ENCODE measurements at regions not wholly inside any gene's neighbourhood (a gene's known extent, or its start where the extent isn't known, plus 50 kb on each side); places are given as distances from the start of the nearest gene placed in this dataset.
"Not testable (repeated sequence)": the region's sequence is repeated elsewhere in the genome, so short reads cannot be mapped to it uniquely, and the experiment has no call there.

DNA sequence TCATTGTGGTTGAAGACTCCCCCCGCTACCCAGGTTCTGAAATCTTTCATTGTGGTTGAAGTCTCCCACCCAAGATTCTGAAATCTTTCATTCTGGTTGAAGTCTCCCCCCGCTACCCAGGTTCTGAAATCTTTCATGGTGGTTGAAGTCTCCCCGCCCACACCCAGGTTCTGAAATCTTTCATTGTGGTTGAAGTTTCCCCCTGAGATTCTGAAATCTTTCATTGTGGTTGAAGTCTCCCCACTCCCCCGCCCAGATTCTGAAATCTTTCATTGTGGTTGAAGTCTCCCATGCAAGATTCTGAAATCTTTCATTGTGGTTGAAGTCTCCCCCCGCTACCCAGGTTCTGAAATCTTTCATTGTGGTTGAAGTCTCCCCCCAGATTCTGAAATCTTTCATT lies 916.0 kb downstream of the BRD1 start:
- DNase-seq (ENCODE audit: low read depth), result not testable (repeated sequence)

DNA sequence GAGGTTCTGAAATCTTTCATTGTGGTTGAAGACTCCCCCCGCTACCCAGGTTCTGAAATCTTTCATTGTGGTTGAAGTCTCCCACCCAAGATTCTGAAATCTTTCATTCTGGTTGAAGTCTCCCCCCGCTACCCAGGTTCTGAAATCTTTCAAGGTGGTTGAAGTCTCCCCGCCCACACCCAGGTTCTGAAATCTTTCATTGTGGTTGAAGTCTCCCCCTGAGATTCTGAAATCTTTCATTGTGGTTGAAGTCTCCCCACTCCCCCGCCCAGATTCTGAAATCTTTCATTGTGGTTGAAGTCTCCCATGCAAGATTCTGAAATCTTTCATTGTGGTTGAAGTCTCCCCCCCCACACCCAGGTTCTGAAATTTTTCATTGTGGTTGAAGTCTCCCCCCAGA lies 916.6 kb downstream of the BRD1 start:
- not testable (repeated sequence) for DNase-seq (ENCODE audit: low read depth)

DNA sequence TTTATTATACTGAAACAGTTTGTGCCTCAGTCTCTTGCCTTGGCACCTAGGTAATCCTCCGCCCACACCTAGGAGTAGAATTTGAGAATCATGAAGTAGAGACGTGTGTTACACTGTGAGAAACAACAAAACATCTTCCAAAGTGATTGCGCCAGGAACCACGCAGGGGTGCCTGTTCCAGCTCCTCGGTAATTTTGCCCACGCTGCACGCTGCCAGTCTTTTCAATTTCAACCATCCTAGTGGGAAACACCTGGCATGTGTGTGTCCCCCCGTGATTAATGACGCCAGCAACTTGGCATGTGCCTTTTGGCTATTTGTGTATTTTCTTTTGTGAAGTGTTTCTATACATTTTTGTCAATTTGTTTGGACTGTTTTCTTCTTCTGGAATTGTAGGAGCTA lies 919.1 kb downstream of the BRD1 start:
- DNase-seq (ENCODE audit: low read depth), result no peak

DNA sequence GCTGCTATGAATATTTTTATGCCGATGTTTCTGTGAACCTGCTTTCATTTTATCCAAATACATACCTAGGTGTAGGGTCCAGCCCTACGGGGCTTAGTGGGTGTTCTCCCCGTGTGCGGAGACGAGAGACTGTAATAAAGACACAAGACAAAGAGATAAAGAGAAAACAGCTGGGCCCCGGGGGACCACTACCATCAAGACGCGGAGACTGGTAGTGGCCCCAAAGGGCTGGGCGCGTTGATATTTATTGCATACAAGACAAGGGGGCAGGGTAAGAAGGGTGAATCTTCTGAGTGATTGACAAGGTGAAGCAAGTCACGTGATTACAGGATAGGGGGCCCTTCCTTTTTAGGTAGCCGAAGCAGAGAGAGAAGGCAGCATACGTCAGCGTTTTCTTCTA lies 920.1 kb downstream of the BRD1 start:
- DNase-seq (ENCODE audit: low read depth), result no peak

- DNase-seq (ENCODE audit: low read depth), result no peak
Observed at GRCh38 chr22:48906216-48906835, 921.3 kb downstream of the BRD1 start.

DNA sequence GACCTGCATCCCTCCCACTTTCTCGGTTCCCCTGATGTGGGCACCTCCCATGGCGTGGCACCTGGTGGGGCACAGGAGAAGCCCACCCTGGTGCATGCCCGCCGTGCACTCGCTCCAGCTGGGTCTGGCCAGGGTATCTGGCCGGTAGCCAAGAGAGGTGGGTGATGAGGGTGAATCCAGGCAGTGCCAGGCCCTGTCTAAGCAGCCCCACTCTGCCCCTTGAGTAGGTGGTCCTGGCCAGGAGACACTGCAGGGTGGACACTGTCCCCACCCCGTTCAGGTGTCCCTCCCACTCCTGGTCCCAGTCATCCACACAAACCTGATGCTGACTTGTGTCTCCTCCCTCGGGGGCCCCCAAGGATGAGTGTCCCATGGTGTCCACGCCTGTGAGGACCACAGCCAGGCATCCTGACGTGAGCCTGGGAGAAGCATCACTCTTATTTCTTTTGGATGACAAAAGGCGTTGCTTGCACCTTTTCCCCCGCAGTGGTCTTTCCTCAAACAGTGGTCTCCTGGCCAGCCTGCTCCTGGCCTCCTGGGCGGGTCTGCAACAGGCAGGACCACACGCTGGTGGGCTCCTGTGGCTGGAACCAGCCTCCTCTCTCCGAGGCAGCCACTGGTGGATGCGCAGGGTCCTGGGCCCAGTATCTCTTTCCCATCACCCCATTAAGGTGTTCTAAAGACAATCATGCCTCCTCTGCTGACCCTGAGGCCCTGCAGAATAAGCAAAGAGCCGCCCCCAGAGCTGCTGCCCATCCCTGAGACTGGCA lies 922.3 kb downstream of the BRD1 start:
- DNase-seq (ENCODE audit: low read depth), result no peak

- no peak for DNase-seq (ENCODE audit: low read depth)
Observed at GRCh38 chr22:48902983-48903650, 924.6 kb downstream of the BRD1 start.

DNA sequence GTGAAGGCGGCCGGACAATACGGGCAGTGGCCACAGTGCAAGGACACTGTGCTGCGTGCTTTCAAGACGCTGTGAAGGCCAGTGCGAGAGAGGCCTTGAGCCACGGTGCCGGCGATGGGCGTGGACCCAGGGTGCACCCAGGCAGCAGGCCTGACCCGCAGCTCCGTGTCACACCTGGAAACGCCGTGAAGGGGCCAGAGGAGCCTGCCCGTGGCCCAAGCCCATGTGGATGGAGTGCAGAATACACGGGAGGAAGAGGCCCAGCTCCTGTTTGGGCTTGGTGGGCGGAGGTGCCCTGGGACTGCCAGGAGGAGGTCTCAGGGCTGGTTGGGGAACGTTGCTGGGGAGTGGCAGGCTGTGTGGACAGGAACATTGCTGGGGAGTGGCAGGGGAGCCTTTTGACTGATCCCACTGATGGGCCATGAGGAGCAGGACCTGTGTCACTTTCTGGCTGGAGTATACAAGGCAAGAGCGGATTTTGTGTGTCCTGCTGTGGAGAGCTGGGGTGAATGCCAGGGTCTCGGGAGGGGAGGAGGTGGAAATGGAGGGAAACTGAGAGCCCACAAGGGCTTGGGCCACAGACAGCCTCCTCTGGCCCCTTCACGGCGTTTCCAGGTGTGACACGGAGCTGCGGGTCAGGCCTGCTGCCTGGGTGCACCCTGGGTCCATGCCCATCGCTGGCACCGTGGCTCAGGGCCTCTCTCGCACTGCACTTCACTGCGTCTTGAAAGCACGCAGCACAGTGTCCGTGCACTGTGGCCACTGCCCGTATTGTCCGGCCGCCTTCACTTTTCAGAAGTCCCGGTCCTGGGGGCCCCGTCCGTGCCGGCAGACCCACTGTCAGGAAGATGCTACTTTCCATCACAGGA lies 925.4 kb downstream of the BRD1 start:
- no peak for DNase-seq (ENCODE audit: low read depth)

DNA sequence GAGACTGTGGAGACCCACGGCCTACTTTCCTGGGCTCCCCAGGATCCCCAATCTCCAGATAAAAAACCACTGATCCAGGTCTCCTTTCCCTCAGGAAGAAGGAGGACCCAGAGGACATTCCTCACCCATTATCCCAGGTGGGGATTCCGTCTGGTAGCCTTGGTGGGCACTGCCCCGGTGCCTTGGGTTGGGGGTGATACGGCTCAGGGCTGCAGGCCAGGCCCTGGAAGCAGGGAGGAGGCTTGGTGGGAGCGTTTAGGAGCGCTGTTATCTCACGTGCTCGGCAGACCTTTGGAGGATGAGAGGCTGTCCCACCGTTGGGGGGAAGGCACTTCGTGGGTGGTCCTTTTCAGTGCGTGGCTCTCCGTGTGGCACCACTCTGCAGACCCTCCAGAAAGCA lies 926.3 kb downstream of the BRD1 start:
- no peak for DNase-seq (ENCODE audit: low read depth)

DNA sequence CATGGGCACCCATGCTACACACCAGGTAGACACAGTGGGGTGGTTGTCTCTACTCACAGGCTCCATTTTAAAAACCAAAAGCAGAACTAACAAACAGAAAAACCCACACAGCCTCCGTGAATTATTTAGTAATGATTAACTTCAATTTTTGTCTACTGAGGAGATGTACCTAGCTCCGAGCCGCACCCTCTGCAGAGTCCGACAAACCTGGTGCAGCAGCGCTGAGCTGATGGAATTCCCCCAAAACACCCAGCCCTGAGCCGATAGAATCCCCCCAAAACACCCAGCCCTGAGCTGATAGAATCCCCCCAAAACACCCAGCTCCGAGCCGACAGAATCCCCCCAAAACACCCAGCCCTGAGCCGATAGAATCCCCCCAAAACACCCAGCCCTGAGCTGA lies 927.0 kb downstream of the BRD1 start:
- no peak for DNase-seq (ENCODE audit: low read depth)

GRCh38 chr22:48900327-48900597 lies 927.4 kb downstream of the BRD1 start:
- no peak for DNase-seq (ENCODE audit: low read depth)

GRCh38 chr22:48899523-48900326 lies 927.9 kb downstream of the BRD1 start:
- no peak for DNase-seq (ENCODE audit: low read depth)

- DNase-seq (ENCODE audit: low read depth), result no peak
Observed at GRCh38 chr22:48898524-48899250, 929.0 kb downstream of the BRD1 start.

DNA sequence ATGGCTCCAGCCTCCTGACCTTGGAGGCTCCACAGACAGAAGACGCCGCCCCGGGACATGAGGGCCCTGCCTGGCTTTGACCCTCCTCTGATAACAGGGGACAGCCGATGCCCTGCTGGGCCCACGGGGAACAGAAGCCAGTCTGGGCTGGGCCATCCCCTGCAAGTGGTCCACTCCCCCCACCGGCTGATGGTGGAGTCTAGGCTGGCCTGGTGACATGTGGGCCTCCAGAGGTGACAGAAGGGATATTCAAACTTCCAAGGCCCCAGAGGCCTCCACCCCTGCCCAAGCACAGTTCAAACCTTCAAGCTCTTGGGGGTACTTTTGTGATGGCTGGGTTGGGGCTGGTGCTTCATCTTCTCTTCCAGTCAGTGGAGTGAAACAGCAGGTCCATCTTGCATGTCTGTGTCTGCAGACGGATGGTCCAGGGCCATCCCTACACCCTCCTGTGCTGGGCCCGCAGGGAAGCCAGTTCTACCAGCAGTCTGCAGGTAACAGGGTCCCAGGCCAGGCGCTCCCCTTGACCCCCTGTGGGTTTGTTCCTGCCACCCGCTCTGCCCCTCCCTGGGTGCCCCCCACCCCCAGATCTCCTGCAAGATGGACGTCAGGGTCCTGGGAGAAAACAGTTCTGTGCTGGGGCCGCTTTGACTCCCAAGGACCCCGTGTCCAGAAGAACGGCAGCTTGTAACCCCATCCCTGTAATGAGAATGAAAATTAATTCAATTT lies 929.9 kb downstream of the BRD1 start:
- DNase-seq (ENCODE audit: low read depth), result no peak

DNA sequence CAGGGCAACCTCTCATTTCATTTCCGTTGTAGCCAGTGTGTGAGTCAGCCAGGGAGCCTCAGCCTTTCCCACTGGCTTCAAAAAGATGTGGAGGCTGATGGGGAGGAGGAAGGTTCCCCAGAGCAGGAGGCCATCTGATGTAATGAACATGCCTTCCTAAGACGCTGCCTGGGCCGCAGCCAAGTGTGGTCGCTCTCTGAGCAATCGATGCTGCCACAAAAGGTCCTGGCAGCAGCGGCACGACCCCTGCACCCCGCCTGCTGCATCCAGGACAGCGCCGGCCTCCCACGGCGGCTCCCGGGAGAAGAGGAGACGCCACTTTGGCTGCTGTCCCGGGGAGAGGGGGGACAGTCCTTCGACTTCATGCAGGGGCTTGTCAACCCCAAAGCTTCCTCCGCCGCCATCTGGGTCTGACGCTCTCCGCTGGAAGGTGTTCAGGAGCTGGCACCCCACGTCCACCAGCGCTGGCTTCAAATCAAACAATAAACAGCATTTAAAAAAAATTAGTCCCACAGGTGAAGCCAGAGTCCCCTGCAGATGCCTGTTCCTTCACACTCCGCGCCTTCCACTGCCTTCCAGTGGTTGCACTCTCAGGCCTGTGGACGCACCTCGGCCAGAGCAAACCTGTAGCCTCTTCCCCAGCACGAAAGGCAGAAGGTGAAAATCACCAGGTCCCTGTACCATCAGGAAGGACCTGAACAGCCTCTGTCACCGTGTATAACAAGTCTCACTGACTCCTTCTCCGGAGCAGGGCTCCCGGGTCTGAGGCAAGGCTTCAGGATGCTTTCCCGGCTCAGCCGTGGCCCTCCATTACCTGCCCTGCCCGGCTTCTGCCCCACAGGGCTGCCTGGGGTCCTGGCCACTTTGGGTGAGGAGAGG lies 930.7 kb downstream of the BRD1 start:
- no peak for DNase-seq (ENCODE audit: low read depth)

DNA sequence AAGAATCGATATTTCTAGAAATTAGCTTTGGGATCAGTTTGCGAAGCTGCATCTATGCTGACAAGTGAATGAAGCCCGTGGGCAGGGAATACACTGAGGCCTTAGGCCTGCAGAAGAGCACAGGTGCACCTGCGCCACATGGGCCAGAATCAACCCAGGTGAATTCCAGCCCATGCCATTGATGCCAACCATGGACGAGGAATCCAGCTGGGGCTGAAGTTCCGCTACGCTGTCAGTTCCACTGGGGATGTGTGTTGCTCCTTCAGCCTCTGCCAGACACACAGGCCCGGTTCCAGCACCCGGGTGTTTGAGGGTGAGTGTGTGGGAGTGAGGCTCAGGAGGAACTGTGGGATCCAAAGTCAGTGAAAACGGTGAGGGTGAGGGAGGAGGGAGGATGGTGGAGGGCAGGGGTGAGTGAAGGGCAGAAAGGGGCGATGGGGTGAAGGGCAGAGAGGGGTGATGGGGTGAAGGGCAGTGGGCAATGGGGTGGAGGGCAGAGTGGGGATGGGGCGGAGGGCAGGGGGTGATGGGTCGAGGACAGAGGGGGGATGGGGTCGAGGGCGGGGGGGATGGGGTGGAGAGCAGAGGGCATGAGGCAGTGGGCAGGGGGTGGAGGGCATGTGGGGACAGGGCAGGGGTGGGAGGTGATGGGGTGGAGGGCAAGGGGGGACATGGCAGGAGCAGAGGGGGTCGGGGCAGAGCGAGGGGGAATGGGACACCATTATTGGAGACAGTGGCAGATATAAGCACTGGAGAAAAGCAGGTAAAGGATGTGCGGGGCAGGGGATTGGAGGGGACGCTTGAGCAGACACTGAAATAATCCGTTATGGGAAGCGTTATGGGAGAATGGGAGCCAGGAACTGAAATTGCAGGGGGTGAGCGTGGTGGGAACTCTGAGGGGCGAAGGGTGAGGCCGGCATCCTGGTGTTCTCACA lies 931.6 kb downstream of the BRD1 start:
- DNase-seq (ENCODE audit: low read depth), result no peak

DNA sequence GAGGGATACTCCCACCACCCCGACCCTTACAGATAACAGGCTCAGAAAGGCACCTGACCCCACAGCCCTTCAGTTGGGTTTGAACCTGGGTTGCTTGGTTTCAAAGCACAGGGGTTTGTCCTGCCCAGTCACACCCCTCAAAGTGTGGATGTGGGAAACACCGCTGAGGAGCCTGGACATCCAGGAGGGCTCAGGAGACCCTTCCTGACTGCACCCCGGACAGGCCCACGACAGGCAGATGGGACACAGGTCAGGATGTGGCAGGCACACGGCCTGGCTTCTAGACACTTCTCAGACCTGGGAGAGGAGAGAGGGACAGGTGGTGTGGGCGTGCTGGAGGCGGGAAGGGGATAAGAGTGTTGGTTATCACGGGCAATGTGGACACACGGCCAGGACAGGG lies 932.3 kb downstream of the BRD1 start:
- DNase-seq (ENCODE audit: low read depth), result no peak

GRCh38 chr22:48894804-48895250 lies 932.8 kb downstream of the BRD1 start:
- DNase-seq (ENCODE audit: low read depth), result no peak

All from non-pigmented ciliary epithelial cell (primary cell).